Stimulated activated CD4-positive, alpha-beta T cell treated with anti-CD3 and anti-CD28 coated beads, Interleukin-4, amount 100 ng/mL, for 4 hours (primary cell): ENCODE measurements at regions not wholly inside any gene's neighbourhood (a gene's known extent, or its start where the extent isn't known, plus 50 kb on each side); places are given as distances from the start of the nearest gene placed in this dataset.

Experiments used
- DNase-seq, 2 experiments: peaks; one replicate each; pipeline ENCODE4 v3.0.0-alpha.2; 2020

GRCh38 chr3:193851941-193852674 is 259.1 kb downstream of the OPA1 start:
- DNase-seq = no peak

GRCh38 chr3:193852901-193853300 is 259.9 kb downstream of the OPA1 start:
- no peak for DNase-seq

GRCh38 chr3:193853511-193854219 is 260.7 kb downstream of the OPA1 start:
- no peak for DNase-seq

- DNase-seq = no peak
These were observed 265.0 kb downstream of the OPA1 start for GRCh38 chr3:193857996-193858395.

- DNase-seq = no peak
These were observed 266.2 kb downstream of the OPA1 start for GRCh38 chr3:193859195-193859594.

- no peak for DNase-seq
These were observed 268.0 kb downstream of the OPA1 start for GRCh38 chr3:193861012-193861411.

- DNase-seq = no peak
These were observed 269.8 kb downstream of the OPA1 start for GRCh38 chr3:193862843-193863242.

GRCh38 chr3:193863657-193864357 is 270.8 kb downstream of the OPA1 start:
- DNase-seq = no peak

GRCh38 chr3:193865339-193865738 is 270.6 kb upstream of the HES1 start:
- no peak for DNase-seq

GRCh38 chr3:193865896-193866480 is 270.0 kb upstream of the HES1 start:
- no peak for DNase-seq

- no peak for DNase-seq
These were observed 267.4 kb upstream of the HES1 start for GRCh38 chr3:193868590-193868989.

- peak in 1 of 2 experiments; percentile 3 for DNase-seq
These were observed 266.4 kb upstream of the HES1 start for GRCh38 chr3:193869221-193870201.

- DNase-seq = no peak
These were observed 265.4 kb upstream of the HES1 start for GRCh38 chr3:193870376-193871219.

- DNase-seq = no peak
These were observed 264.8 kb upstream of the HES1 start for GRCh38 chr3:193871220-193871485.

GRCh38 chr3:193872265-193872753 is 263.6 kb upstream of the HES1 start:
- DNase-seq = no peak

- DNase-seq = no peak
These were observed 262.3 kb upstream of the HES1 start for GRCh38 chr3:193873426-193874201.

- DNase-seq = no peak
These were observed 261.4 kb upstream of the HES1 start for GRCh38 chr3:193874512-193874911.

- no peak for DNase-seq
These were observed 260.9 kb upstream of the HES1 start for GRCh38 chr3:193874997-193875593.

- no peak for DNase-seq
These were observed 260.2 kb upstream of the HES1 start for GRCh38 chr3:193875601-193876321.
